Femur (tissue), 1 donor: ENCODE measurements at regions not wholly inside any gene's neighbourhood (a gene's known extent, or its start where the extent isn't known, plus 50 kb on each side); places are given as distances from the start of the nearest gene placed in this dataset.
"Not testable (repeated sequence)": the region's sequence is repeated elsewhere in the genome, so short reads cannot be mapped to it uniquely, and the experiment has no call there.

Experiments
- DNase-seq: peaks from one replicate; pipeline ENCODE4 v3.0.0-alpha.2; 2017

DNA sequence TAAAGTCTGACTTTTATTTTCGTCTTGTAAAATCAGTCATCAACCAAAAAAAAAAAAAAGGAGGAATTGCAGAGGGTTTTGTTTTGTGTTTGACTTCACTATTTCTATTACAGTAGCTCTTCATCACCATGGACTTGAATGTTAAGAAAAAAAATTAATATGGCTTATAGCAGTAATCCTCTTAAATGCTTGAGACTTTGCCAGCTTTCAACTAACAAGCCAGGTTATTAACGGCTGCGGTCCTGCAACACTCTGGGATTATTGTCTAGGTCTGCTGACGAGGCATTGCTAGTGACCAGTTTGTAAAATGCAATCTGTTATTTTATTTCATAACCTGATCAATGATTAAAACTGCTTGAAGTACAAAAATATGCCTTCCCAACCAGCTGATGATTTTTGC is 647.2 kb upstream of the KLHL1 start:
- DNase-seq: no peak

DNA sequence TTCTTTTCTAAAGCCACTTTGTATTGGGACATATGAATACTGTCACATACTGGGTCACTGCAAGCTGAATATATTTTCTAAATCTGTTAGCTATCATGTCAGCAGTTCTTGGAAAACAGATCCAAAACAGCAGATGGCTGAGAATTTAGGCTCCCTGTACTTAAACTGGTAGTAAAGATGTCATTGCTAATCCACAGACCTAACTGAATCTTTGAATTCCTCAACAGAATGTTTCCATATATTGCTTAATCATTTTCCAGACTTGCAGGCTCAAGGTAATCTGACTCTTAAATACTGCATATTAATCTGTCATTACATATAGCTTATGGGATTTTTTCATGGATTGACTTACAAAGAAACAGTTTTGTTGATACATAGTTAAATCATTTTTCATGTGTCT is 639.0 kb upstream of the KLHL1 start:
- DNase-seq: no peak

- not testable (repeated sequence) for DNase-seq
These were observed 638.2 kb upstream of the KLHL1 start for GRCh38 chr13:70746469-70746868.

DNA sequence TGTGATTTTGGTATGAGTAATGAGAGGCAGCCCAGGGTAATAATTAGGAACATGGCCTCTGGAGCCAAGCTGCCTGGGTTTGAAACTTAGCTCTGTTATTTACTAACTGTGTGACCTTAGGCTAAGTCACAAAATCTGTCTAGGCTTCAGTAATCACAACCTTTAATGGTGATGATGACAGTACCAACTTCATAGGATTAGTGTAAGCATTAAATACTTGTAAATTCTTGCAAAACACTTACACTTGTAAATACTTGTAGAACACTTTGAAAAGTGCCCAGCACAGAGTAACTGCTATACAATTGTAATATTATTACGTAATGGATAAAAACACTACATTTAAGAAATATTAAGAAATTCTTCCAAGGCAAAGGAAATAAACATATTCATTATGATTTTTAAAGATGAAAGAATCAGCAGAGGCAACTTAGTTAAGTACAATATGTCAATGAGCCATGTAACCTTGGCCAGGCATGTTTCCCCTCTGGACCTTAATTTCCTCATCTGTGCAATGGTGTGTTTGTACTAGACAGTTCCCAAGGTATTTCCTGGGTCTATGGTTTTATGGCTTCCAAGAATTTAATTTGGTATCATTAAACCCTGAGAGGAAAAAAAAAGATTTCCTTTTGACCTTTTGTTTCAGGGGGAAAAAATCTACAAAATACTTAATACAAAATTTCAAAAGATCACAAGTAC is 628.5 kb upstream of the KLHL1 start:
- no peak for DNase-seq

DNA sequence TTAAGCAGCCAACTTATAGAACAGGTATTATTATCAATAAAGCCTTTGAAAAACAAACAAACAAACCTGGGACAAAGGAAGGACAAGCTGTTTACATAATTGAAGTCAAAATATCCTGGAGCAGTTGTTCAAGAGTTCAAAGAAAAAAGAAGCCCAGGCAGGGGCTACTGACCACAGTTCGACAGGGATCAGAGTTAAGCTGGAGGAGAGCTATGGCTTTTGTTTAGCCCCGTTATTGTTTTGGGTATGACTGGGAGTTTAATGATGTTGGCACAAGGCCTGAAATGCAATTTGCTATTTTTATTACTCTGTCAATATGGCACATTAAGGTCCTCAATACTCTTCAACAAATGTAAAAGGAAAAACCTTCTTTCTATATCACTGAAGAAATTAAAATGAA is 624.4 kb upstream of the KLHL1 start:
- no peak for DNase-seq

DNA sequence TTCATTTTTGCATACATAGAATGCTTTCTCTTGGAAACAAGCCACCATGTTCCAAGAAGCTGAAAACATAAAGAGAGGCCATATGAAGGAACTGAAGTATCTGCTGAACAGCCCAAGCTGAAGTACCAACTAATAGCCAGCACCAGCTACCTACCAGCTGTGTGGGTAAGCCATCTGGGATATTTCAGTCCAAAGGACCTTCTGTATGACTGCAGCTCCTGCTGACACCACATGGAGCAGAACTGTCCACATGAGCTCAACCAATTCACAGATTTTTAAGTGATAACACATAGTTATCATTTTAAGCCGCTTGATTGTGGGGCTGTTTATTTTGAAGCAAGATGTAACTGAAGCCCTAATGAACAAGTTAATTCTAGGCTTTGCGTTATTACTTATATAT is 621.1 kb upstream of the KLHL1 start:
- DNase-seq: no peak

GRCh38 chr13:70723732-70724131 is 615.5 kb upstream of the KLHL1 start:
- no peak for DNase-seq

DNA sequence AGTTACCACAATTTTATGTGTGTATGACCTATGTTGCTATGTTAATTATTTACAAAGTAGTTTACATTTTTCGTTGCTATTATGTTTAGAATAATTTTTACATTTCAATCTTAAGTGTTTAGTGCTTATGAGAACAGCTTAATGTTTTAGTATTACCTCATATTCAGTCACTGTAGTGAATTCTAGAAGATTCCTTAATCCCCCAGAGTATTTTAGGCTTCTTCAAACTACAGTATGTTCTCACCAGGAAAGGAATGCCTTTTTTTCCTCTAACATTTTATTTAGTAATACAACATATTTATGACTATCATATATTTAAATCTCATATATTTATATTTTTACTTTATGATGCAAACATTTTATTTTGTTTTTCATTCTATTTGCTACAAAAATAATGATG is 612.1 kb upstream of the KLHL1 start:
- DNase-seq: no peak

DNA sequence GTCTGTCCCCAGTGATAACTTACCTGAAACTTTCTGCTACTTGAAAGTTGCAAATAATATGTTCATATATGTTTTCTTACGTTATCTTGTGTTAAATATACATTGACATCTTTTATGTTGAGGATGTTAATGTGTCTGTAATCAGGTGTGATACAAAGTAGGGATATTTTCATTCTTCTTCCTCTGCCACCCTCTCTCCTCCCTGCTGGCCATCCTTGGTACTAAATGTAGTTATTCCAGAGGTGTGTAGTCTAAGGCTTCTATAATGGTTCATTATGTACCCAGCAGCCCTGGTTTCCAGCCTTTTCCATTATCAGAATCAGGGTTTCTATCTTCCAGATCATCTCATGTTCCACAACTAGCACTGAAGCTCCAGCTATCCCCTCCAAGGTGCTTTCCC is 606.7 kb upstream of the KLHL1 start:
- no peak for DNase-seq

DNA sequence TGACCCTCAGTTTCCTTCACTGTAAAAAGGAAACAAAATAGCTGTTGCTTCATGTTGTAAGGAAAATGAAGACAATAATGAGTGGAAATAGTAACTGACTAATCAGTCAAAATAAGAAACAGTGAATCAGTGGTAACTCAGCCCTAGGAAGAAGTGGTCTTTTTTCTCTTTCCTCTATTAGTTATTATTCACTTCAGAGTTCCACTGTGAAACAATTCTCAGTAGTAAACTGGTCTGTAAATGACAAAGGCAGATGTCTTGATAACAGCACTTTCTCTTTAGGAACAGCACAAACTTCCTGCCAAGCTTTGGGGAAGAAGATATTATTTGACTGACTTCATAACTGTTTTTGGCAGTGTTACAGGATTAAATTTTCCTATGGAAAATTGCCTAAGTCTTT is 600.5 kb upstream of the KLHL1 start:
- no peak for DNase-seq

GRCh38 chr13:70703755-70704154 is 595.5 kb upstream of the KLHL1 start:
- no peak for DNase-seq

- no peak for DNase-seq
These were observed 586.9 kb upstream of the KLHL1 start for GRCh38 chr13:70694996-70695715.

- no peak for DNase-seq
These were observed 560.7 kb upstream of the KLHL1 start for GRCh38 chr13:70668983-70669382.

DNA sequence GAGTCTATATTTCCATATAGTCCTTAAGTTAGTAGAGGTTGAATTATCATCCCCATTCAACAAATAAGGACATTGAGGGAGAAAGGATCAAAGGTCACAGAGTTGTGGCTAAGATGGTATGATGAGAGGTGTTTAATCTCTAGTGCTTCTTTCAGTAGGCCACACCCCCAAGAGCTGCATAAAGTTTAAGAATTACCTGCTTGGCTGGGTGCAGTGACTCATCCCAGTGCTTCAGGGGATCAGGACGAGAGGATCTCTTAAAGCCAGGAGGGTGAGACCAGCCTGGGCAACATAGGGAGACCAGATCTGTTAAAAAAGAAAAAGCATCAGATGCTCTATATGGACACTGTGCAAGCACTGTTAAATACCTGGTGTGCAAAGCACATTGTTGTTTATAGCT is 560.0 kb upstream of the KLHL1 start:
- DNase-seq: no peak

GRCh38 chr13:70666883-70667556 is 558.8 kb upstream of the KLHL1 start:
- no peak for DNase-seq

- DNase-seq: no peak
These were observed 554.1 kb upstream of the KLHL1 start for GRCh38 chr13:70662231-70662940.

DNA sequence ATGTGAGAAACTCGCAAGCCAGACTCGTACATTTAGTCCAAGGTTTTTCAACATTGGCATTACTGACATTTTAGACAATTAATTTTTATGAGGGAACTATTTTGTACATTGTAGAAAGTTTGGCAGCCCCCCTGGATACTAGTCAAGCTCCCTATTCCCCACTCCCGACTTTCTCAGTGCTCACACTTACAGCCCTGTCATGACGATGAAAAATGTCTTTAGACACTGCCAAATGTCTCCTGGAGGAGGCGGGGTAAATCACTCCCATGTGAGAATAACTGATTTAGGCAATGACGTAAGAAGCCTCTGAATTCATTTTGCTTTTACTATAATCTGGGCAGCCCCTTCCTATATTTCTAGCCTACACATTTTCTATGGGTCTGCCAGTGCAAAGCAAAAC is 535.8 kb upstream of the KLHL1 start:
- DNase-seq: no peak

- DNase-seq: no peak
These were observed 526.6 kb upstream of the KLHL1 start for GRCh38 chr13:70634893-70635292.

DNA sequence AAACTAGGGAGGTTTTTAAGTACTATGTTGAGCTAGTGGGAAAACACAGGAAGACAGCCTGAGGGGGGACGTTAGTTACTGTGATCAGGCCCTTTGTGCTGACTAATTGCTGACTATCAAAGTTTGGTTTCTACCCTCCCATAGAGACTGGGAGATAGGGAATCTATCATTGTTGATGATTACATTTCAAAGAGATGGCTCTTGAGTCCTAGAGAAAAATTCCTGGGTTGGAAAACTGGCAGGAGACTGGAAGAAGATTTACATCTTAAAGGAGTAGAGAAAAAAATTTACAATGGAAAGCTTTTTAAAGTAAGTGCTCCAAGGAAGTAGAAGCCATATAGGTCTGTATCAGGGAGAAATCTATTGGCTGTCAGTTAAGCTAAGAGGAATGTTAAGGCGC is 522.0 kb upstream of the KLHL1 start:
- DNase-seq: no peak

- no peak for DNase-seq
These were observed 515.0 kb upstream of the KLHL1 start for GRCh38 chr13:70623239-70623638.

GRCh38 chr13:70622796-70623195 is 514.5 kb upstream of the KLHL1 start:
- DNase-seq: no peak

- no peak for DNase-seq
These were observed 511.7 kb upstream of the KLHL1 start for GRCh38 chr13:70619936-70620335.

- DNase-seq: no peak
These were observed 508.6 kb upstream of the KLHL1 start for GRCh38 chr13:70616847-70617246.

GRCh38 chr13:70613295-70613694 is 505.0 kb upstream of the KLHL1 start:
- DNase-seq: no peak
